Liver (tissue), 8 donors: ENCODE measurements at regions not wholly inside any gene's neighbourhood (a gene's known extent, or its start where the extent isn't known, plus 50 kb on each side); places are given as distances from the start of the nearest gene placed in this dataset.

ENCODE experiments used
- DNase-seq: peaks from one replicate; pipeline ENCODE4 v3.0.0-alpha.2; 2017; ENCODE audit warnings: low spot score
- H3K27ac ChIP-seq, 2 donors: one replicate each; pipeline ENCODE4 v1.7.0; 2013; ENCODE audit warnings: inconsistent platforms in 2 of 2, low read length in 2 of 2, control low read depth in 1 of 2, low read depth in 1 of 2, mild to moderate bottlenecking in 1 of 2
- H3K27me3 ChIP-seq, 4 donors: one replicate each; pipeline versions ENCODE4 v1.6.1 to v1.7.0; 2013; ENCODE audit warnings: low read length in 3 of 4, inconsistent platforms in 1 of 4, mild to moderate bottlenecking in 1 of 4, moderate library complexity in 1 of 4; ENCODE audit not compliant: control insufficient read depth in 4 of 4, insufficient read depth in 4 of 4
- H3K36me3 ChIP-seq, 4 donors: one replicate each; pipeline versions ENCODE4 v1.6.1 to v1.7.0; 2013; ENCODE audit warnings: low read length in 3 of 4, mild to moderate bottlenecking in 3 of 4, low read depth in 1 of 4, moderate library complexity in 1 of 4; ENCODE audit not compliant: control insufficient read depth in 4 of 4, insufficient read depth in 3 of 4
- H3K4me1 ChIP-seq, 4 donors: one replicate each; pipeline versions ENCODE4 v1.6.1 to v1.7.0; 2013; ENCODE audit warnings: low read length in 3 of 4, mild to moderate bottlenecking in 3 of 4, moderate library complexity in 1 of 4; ENCODE audit not compliant: control insufficient read depth in 4 of 4, insufficient read depth in 4 of 4
- H3K4me3 ChIP-seq, 3 donors: one replicate each; pipeline versions ENCODE4 v1.6.1 to v1.7.0; 2013; ENCODE audit warnings: low read length in 3 of 3, control low read depth in 1 of 3, low read depth in 1 of 3, mild to moderate bottlenecking in 1 of 3
- H3K9ac ChIP-seq, 2 donors: one replicate each; pipeline ENCODE4 v1.7.0; 2013; ENCODE audit warnings: low read length in 2 of 2, mild to moderate bottlenecking in 2 of 2, moderate library complexity in 2 of 2, control low read depth in 1 of 2, low read depth in 1 of 2
- H3K9me3 ChIP-seq, 4 donors: one replicate each; pipeline versions ENCODE4 v1.6.1 to v1.7.0; 2013; ENCODE audit warnings: low read length in 3 of 4; ENCODE audit not compliant: control insufficient read depth in 4 of 4
- EGR1 ChIP-seq, 2 donors: IDR thresholded peaks; 2 replicates each; pipeline ENCODE4 v1.6.1; 2016 to 2018; ENCODE audit warnings: antibody characterized with exemption in 2 of 2, low read depth in 2 of 2
- FOXA2 ChIP-seq: IDR thresholded peaks from 2 replicates; pipeline ENCODE4 v1.6.1; 2016; ENCODE audit warnings: antibody characterized with exemption
- HNF4G ChIP-seq: IDR thresholded peaks from 2 replicates; pipeline ENCODE4 v1.6.1; 2016; ENCODE audit warnings: antibody characterized with exemption
- NR2F2 ChIP-seq: IDR thresholded peaks from 2 replicates; pipeline ENCODE4 v1.6.1; 2016; ENCODE audit warnings: antibody characterized with exemption
- RAD21 ChIP-seq, 2 donors: IDR thresholded peaks; 2 replicates each; pipeline ENCODE4 v1.6.1; 2016; ENCODE audit warnings: antibody characterized with exemption in 2 of 2, mild to moderate bottlenecking in 2 of 2
- RXRA ChIP-seq, 2 donors: IDR thresholded peaks; 2 replicates each; pipeline ENCODE4 v1.6.1; 2017 to 2018; ENCODE audit warnings: antibody characterized with exemption in 2 of 2, mild to moderate bottlenecking in 1 of 2
- SP1 ChIP-seq: IDR thresholded peaks from 2 replicates; pipeline ENCODE4 v1.6.1; 2018; ENCODE audit warnings: antibody characterized with exemption, mild to moderate bottlenecking
- TAF1 ChIP-seq: conservative IDR thresholded peaks from 2 replicates; pipeline ENCODE4 v1.6.1; 2016; ENCODE audit warnings: antibody characterized with exemption, mild to moderate bottlenecking
- YY1 ChIP-seq: IDR thresholded peaks from 2 replicates; pipeline ENCODE4 v1.6.1; 2016; ENCODE audit warnings: antibody characterized with exemption, mild to moderate bottlenecking
- WGBS: extraction: QIAGEN DNeasy Blood & Tissue Kit; methylation state at CpG from one replicate; pipeline ENCODE4 v1.1.7; 2013; 5-methylcytosine and 5-hydroxymethylcytosine counted together
- TF ChIP-seq, protein P1 (sequence below): IDR thresholded peaks from 2 replicates; pipeline ENCODE4 v1.6.1; 2016; ENCODE audit warnings: antibody characterized with exemption
- TF ChIP-seq, protein P2 (sequence below): fragments of 150-350 bp; IDR thresholded peaks from 2 replicates; pipeline ENCODE4 v1.5.1; 2017; ENCODE audit warnings: improper control_type of control experiment, low read depth, low read length; ENCODE audit not compliant: missing input control
- TF ChIP-seq, protein P3 (sequence below): IDR thresholded peaks from 2 replicates; pipeline ENCODE4 v1.6.1; 2016; ENCODE audit warnings: antibody characterized with exemption, mild to moderate bottlenecking
- TF ChIP-seq, protein P4 (sequence below): IDR thresholded peaks from 2 replicates; pipeline ENCODE4 v1.6.1; 2016; ENCODE audit warnings: antibody characterized with exemption
- donor health status: healthy.
- donor health status: healthy.
- donor health status: healthy.
- donor health status: healthy.
- donor health status: healthy.

DNA sequence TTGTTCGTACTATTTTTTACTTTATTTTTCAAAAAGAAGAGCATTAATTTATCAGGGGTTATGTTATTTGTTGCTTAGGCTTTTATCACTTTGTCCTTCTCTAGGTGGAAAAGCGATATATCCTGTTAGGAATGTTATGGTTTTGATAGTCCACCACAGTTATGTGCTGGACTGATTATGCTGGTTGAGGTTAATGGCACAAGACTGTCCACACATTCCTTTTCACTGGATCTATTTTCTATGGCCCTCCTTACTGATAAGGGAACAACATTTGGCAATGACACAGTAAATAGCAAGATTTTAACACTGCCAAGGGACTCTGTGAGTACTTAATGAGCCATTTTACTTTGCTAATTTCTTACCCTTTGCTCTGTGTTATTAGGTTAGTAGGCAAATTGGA, 1212.3 kb downstream of the NXPH1 start:
- no peak overlapping the region for H3K9ac ChIP-seq
- H3K9me3 ChIP-seq: no peaks in the 10 kb centered on the region
- H3K27ac ChIP-seq: no peak overlapping the region
- H3K4me3 ChIP-seq: no peak overlapping the region
- no peaks in the 10 kb centered on the region for H3K4me1 ChIP-seq
- H3K27me3 ChIP-seq: no peaks in the 10 kb centered on the region
- no peak for DNase-seq
- H3K36me3 ChIP-seq: no peaks in the 10 kb centered on the region
- TF ChIP-seq SP1: no peak
- TF ChIP-seq, protein P1, sequence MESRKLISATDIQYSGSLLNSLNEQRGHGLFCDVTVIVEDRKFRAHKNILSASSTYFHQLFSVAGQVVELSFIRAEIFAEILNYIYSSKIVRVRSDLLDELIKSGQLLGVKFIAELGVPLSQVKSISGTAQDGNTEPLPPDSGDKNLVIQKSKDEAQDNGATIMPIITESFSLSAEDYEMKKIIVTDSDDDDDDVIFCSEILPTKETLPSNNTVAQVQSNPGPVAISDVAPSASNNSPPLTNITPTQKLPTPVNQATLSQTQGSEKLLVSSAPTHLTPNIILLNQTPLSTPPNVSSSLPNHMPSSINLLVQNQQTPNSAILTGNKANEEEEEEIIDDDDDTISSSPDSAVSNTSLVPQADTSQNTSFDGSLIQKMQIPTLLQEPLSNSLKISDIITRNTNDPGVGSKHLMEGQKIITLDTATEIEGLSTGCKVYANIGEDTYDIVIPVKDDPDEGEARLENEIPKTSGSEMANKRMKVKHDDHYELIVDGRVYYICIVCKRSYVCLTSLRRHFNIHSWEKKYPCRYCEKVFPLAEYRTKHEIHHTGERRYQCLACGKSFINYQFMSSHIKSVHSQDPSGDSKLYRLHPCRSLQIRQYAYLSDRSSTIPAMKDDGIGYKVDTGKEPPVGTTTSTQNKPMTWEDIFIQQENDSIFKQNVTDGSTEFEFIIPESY: no peak
- TF ChIP-seq, protein P2, sequence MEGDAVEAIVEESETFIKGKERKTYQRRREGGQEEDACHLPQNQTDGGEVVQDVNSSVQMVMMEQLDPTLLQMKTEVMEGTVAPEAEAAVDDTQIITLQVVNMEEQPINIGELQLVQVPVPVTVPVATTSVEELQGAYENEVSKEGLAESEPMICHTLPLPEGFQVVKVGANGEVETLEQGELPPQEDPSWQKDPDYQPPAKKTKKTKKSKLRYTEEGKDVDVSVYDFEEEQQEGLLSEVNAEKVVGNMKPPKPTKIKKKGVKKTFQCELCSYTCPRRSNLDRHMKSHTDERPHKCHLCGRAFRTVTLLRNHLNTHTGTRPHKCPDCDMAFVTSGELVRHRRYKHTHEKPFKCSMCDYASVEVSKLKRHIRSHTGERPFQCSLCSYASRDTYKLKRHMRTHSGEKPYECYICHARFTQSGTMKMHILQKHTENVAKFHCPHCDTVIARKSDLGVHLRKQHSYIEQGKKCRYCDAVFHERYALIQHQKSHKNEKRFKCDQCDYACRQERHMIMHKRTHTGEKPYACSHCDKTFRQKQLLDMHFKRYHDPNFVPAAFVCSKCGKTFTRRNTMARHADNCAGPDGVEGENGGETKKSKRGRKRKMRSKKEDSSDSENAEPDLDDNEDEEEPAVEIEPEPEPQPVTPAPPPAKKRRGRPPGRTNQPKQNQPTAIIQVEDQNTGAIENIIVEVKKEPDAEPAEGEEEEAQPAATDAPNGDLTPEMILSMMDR: no peak
- WGBS: 83% methylated on average over 2 of the region's 2 CpGs

DNA sequence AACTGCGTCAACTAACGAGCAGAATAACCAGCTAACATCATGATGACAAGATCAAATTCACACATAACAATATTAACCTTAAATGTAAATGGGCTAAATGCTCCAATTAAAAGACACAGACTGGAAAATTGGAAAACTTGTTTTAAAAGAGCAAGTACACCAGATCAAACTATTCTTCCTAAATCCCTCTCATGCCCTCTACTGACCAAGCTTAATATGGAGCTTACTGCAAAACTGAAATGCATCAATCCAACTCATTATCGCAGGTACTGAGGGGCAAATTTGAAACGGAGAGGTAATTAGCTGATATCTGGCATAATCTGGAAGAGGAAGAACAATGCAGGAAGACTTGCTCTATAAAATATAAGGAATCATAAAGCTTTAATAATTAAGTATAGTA, 1223.8 kb downstream of the NXPH1 start:
- peaks cover 0 to 2% (median 0%) of the 10 kb centered on the region in 4 donors for H3K9me3 ChIP-seq
- WGBS: 82% methylated on average over 4 of the region's 4 CpGs
- no peak overlapping the region for H3K27ac ChIP-seq
- no peaks in the 10 kb centered on the region for H3K27me3 ChIP-seq
- TF ChIP-seq TAF1 (no peak), RAD21 (IDR thresholded peaks at IDR 0.05) (peak in 1 of 2 donors; percentile 33)
- H3K36me3 ChIP-seq: no peaks in the 10 kb centered on the region
- no peaks in the 10 kb centered on the region for H3K4me1 ChIP-seq
- no peak for DNase-seq
- no peak overlapping the region for H3K4me3 ChIP-seq
- no peak overlapping the region for H3K9ac ChIP-seq

DNA sequence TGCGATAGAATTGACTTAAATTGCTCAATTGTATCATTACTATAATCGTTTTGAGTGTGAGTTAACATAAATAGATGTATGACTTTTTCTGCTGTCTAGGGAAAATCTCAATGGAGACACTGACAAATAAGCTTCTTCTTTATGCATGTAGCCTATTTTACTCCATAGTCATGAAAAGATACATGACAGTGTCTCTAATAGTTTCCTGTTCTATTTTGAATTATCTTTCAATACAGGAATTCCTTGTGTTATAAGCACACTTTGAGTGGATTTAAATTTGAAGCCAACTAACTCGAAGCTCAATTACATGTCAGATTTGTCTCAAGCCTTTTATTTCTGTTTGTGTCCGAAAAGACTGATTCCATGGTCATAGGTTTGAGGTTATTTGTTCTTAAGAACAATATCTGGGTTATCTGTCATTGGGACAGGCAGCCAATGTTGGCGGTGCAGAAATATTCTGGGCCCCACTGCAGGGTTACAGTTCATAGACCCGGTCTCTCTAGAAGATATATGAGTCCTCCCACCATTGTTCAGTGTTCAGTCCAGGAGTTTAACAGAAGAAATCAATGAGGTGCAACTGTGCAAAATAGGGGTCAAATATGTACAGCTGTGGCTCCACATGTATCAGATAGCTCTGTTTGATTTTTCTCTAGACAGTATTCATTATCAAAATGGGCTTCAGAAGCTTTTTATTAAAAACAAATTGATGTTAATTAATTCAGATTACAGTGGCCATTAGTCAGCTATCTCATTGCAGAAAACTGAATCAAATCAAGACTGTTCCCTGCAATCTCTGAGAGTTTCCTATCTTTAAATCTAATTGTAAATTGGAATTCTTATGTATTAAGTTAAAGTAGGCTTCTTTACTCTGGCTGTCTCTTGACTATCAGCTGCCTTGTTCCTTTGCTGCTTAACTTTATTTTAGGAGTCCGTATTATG, 1238.8 kb downstream of the NXPH1 start:
- 76% methylated on average over 7 of the region's 7 CpGs for WGBS
- no peak overlapping the region for H3K27ac ChIP-seq
- no peaks in the 10 kb centered on the region for H3K27me3 ChIP-seq
- no peaks in the 10 kb centered on the region for H3K4me1 ChIP-seq
- H3K36me3 ChIP-seq: no peaks in the 10 kb centered on the region
- no peak for DNase-seq
- no peak for TF ChIP-seq HNF4G
- no peak overlapping the region for H3K4me3 ChIP-seq
- H3K9ac ChIP-seq: no peak overlapping the region
- H3K9me3 ChIP-seq: peaks cover 0 to 4% (median under 1%) of the 10 kb centered on the region in 4 donors

DNA sequence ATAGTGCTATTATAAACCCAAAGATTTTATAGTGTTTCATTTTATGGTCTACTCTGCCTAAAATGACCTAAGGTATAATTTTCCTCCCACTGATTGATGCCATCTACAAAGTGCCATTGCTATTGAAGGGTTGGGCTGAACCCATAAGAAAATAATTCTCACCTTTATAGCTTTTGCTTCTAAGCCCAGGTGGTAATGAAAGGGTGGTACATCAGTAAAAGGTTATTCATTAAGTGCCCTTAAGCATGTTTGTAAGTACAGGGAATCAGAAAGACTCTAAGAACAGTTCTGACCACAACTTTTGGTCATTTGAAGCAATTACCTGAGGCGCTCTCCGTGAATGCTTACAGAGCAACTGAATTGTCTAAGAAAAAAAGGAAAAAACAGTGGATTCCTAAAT, 1247.3 kb downstream of the NXPH1 start:
- Histone ChIP-seq H3K27me3 (no peaks in the 10 kb centered on the region), H3K9ac (no peak overlapping the region), H3K4me1 (no peaks in the 10 kb centered on the region), H3K9me3 (peaks cover 0 to 5% (median under 1%) of the 10 kb centered on the region in 4 donors), H3K27ac (no peak overlapping the region), H3K4me3 (no peak overlapping the region), H3K36me3 (no peaks in the 10 kb centered on the region)
- TF ChIP-seq, protein P3, sequence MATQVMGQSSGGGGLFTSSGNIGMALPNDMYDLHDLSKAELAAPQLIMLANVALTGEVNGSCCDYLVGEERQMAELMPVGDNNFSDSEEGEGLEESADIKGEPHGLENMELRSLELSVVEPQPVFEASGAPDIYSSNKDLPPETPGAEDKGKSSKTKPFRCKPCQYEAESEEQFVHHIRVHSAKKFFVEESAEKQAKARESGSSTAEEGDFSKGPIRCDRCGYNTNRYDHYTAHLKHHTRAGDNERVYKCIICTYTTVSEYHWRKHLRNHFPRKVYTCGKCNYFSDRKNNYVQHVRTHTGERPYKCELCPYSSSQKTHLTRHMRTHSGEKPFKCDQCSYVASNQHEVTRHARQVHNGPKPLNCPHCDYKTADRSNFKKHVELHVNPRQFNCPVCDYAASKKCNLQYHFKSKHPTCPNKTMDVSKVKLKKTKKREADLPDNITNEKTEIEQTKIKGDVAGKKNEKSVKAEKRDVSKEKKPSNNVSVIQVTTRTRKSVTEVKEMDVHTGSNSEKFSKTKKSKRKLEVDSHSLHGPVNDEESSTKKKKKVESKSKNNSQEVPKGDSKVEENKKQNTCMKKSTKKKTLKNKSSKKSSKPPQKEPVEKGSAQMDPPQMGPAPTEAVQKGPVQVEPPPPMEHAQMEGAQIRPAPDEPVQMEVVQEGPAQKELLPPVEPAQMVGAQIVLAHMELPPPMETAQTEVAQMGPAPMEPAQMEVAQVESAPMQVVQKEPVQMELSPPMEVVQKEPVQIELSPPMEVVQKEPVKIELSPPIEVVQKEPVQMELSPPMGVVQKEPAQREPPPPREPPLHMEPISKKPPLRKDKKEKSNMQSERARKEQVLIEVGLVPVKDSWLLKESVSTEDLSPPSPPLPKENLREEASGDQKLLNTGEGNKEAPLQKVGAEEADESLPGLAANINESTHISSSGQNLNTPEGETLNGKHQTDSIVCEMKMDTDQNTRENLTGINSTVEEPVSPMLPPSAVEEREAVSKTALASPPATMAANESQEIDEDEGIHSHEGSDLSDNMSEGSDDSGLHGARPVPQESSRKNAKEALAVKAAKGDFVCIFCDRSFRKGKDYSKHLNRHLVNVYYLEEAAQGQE: no peak
- TF ChIP-seq HNF4G: no peak
- TF ChIP-seq EGR1 (IDR thresholded peaks at IDR 0.05; ENCODE audit: low read depth in 2 of 2): no peak
- TF ChIP-seq, protein P4, sequence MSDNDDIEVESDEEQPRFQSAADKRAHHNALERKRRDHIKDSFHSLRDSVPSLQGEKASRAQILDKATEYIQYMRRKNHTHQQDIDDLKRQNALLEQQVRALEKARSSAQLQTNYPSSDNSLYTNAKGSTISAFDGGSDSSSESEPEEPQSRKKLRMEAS: no peak
- TF ChIP-seq YY1: no peak
- no peak for TF ChIP-seq RXRA (IDR thresholded peaks at IDR 0.05)
- TF ChIP-seq FOXA2: no peak
- no peak for TF ChIP-seq NR2F2
- DNase-seq: no peak
- WGBS: 94% methylated on average over 2 of the region's 2 CpGs
